ENCODE measurements at regions not wholly inside any gene's neighbourhood (a gene's known extent, or its start where the extent isn't known, plus 50 kb on each side); places are given as distances from the start of the nearest gene placed in this dataset.

DNA sequence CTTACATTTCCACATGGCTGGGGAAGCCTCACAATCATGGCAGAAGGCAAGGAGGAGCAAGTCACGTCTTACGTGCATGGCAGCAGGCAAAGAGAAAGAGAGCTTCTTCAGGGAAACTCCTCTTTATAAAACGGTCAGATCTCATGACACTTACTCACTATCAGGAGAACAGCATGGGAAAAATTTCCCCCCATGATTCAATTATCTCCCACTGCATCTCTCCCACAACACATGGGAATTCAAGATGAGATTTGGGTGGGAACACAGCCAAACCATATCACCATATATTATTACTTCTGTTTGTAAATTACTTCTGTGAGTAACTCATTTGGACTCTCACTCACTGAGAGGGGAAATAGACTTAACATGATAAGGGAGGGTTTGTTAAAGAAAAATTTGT, 1496.8 kb upstream of the TMEM132C start:
- no peak for DNase-seq (ENCODE audit: extremely low read depth, insufficient read length)
- TF ChIP-seq, protein P1, sequence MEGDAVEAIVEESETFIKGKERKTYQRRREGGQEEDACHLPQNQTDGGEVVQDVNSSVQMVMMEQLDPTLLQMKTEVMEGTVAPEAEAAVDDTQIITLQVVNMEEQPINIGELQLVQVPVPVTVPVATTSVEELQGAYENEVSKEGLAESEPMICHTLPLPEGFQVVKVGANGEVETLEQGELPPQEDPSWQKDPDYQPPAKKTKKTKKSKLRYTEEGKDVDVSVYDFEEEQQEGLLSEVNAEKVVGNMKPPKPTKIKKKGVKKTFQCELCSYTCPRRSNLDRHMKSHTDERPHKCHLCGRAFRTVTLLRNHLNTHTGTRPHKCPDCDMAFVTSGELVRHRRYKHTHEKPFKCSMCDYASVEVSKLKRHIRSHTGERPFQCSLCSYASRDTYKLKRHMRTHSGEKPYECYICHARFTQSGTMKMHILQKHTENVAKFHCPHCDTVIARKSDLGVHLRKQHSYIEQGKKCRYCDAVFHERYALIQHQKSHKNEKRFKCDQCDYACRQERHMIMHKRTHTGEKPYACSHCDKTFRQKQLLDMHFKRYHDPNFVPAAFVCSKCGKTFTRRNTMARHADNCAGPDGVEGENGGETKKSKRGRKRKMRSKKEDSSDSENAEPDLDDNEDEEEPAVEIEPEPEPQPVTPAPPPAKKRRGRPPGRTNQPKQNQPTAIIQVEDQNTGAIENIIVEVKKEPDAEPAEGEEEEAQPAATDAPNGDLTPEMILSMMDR (IDR thresholded peaks at IDR 0.05; ENCODE audit: insufficient read depth, low read length, poor library complexity, severe bottlenecking) = no peak
- Histone ChIP-seq H3K27me3 (replicated peaks; ENCODE audit: control insufficient read depth, insufficient read depth, low read length) (no peaks in the 10 kb centered on the region), H3K4me3 (replicated peaks; ENCODE audit: low read depth, low read length) (no peak overlapping the region), H3K36me3 (ENCODE audit: control insufficient read depth, insufficient read depth, low read length) (peaks cover 1% of the 10 kb centered on the region; the same call in 1 of the 2 replicates)

DNA sequence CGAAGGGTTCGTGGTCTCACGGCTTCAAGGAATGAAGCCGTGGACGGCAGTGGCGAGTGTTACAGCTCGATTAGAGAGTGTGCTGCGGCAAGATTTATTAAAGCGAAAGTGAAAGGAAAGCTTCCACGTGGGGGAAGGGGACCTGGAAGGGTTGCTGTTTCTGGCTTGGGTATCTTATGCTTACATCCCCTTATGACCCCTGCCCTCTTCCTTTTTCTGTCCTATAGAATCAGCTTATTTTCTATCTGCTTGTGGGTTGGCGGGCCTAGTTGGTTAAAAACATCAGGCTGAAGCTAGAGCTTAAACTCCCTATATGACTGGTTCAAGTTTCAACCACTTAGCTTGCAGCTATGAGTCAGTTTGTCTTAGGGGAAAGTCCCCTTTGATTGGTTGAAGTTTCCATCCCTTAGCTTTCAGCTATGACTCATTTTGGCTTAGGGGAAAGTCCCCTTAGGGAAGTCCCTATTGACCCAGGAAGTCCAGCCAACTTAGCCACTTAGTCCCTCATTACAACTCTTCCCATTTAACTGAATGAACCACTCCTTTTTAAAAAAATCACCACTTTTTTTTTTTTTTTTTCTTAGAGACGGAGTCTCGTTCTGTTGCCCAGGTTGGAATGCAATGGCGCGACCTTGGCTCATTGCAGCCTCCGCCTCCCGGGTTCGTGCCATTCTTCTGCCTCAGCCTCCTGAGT, 1494.7 kb upstream of the TMEM132C start:
- peak; percentile 41 for DNase-seq (ENCODE audit: extremely low read depth, insufficient read length)
- TF ChIP-seq, protein P1 (IDR thresholded peaks at IDR 0.05; ENCODE audit: insufficient read depth, low read length, poor library complexity, severe bottlenecking) = no peak
- Histone ChIP-seq H3K36me3 (ENCODE audit: control insufficient read depth, insufficient read depth, low read length) (no peaks in the 10 kb centered on the region), H3K27me3 (replicated peaks; ENCODE audit: control insufficient read depth, insufficient read depth, low read length) (no peaks in the 10 kb centered on the region), H3K4me3 (replicated peaks; ENCODE audit: low read depth, low read length) (peak overlapping the region; percentile 55)

DNA sequence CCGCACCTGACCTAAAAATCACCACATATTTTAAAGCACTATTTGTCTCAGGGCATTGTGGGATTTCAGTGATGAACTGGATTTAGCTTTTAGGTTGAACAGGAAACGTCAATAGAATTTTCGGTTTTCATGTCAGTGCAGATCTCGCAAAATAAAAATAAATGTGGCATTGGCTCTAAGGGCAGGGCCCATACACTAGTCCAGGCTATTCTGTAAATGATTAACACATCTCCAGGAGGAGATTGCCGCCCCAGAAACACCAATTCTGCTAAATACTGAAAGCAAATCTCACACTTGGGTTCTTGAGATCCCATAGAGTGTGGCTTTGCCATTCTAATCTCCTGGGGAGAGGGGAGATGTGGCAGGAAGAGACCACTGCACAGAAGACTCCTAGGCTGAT, 1494.0 kb upstream of the TMEM132C start:
- no peak for DNase-seq (ENCODE audit: extremely low read depth, insufficient read length)
- TF ChIP-seq, protein P1 (IDR thresholded peaks at IDR 0.05; ENCODE audit: insufficient read depth, low read length, poor library complexity, severe bottlenecking) = no peak
- no peak overlapping the region for H3K4me3 ChIP-seq (replicated peaks; ENCODE audit: low read depth, low read length)
- H3K27me3 ChIP-seq (replicated peaks; ENCODE audit: control insufficient read depth, insufficient read depth, low read length) = no peaks in the 10 kb centered on the region
- H3K36me3 ChIP-seq (ENCODE audit: control insufficient read depth, insufficient read depth, low read length) = no peaks in the 10 kb centered on the region

DNA sequence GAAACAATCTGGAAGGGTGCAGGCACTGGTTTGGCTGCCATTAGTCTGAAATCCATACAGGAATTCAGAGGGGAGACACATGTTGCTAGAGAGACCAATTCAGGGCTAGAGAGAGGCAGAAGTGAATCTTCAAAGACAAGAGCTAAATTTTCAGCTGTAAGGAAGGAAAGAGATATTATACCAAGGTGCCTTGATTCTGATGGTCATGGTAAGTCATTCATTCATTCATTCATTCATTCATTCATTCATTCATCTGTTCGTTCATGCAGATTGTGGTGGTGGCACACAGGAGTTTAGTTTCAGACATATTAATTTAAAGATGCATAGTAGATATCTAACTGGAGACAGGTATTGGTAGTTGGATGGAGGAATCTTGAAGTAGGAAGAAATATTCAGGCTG, 1493.5 kb upstream of the TMEM132C start:
- DNase-seq (ENCODE audit: extremely low read depth, insufficient read length) = no peak
- no peak overlapping the region for H3K4me3 ChIP-seq (replicated peaks; ENCODE audit: low read depth, low read length)

DNA sequence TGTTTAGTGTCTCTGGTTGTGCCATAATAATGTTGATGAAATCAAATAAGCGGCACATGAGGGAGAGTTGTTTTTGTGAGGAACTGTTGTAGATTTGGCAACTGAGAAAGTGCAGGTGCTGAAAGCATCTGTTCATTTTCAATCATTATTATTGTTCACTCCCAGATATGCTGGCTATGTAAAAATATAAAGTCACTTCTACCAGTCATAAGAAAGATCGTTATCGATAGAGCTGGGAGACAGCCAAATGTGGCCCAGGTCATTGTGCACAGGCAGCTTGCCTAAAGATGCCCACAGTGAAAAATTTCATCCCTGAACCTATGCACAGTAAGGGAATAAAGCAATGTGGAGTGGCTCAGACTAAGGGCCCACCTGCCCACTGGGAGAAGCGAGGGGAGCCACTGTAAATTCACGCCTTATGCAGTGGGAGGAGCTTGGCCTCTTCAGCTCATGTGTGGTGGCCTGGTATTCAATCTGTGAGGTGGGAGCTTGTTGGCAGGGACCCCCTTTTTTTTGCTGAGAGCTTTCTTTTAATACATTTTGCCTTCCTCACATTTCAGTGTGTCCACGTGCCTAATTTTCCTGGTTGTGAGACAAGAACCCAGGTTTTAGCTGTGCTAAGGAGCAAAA, 1490.8 kb upstream of the TMEM132C start:
- TF ChIP-seq, protein P1 (IDR thresholded peaks at IDR 0.05; ENCODE audit: insufficient read depth, low read length, poor library complexity, severe bottlenecking) = no peak
- Histone ChIP-seq H3K36me3 (ENCODE audit: control insufficient read depth, insufficient read depth, low read length) (no peaks in the 10 kb centered on the region), H3K27me3 (replicated peaks; ENCODE audit: control insufficient read depth, insufficient read depth, low read length) (no peaks in the 10 kb centered on the region), H3K4me3 (replicated peaks; ENCODE audit: low read depth, low read length) (no peak overlapping the region)
- no peak for DNase-seq (ENCODE audit: extremely low read depth, insufficient read length)

More for the DNA sequence above, 1493.5 kb upstream of the TMEM132C start:
- H3K36me3 ChIP-seq (ENCODE audit: control insufficient read depth, insufficient read depth, low read length) = no peaks in the 10 kb centered on the region
- no peaks in the 10 kb centered on the region for H3K27me3 ChIP-seq (replicated peaks; ENCODE audit: control insufficient read depth, insufficient read depth, low read length)
- TF ChIP-seq, protein P1 (IDR thresholded peaks at IDR 0.05; ENCODE audit: insufficient read depth, low read length, poor library complexity, severe bottlenecking) = no peak

Data from GM06990 (cell line).